HEK293 (cell line): ENCODE measurements at regions not wholly inside any gene's neighbourhood (a gene's known extent, or its start where the extent isn't known, plus 50 kb on each side); places are given as distances from the start of the nearest gene placed in this dataset.

Experiments used
- CTCF ChIA-PET: fragments of 350-600 bp; formaldehyde crosslinking; extraction: SDS; loops from one replicate; lab custom pipeline; 2021; ENCODE audit warnings: antibody characterized with exemption; lab: Yijun Ruan, JAX
- POLR2A ChIA-PET: fragments of 300-600 bp; formaldehyde crosslinking; extraction: SDS; loops from one replicate; lab custom pipeline; 2020; ENCODE audit warnings: antibody characterized with exemption, inconsistent platforms; lab: Yijun Ruan, JAX
- H3K27ac ChIP-seq: fragments of 200-500 bp; sonication (Bioruptor generic); 2 replicates; pipeline ENCODE4 v1.5.1; 2014; ENCODE audit warnings: low read depth, low read length, control low read depth, inconsistent platforms; ENCODE audit errors: extremely low read depth
- H3K36me3 ChIP-seq, 2 experiments: fragments of 200-500 bp in 1 of 2; sonication (Bioruptor generic) in 1 of 2; 1 replicate in 1 of 2; 2 replicates in 1 of 2; pipeline ENCODE4 v1.5.1; 2014 to 2017; ENCODE audit warnings: inconsistent platforms in 2 of 2, low read length in 2 of 2; ENCODE audit not compliant: control insufficient read depth in 2 of 2, insufficient read depth in 1 of 2
- H3K4me1 ChIP-seq: fragments of 200-500 bp; sonication (Bioruptor generic); 2 replicates; pipeline ENCODE4 v1.5.1; 2014; ENCODE audit warnings: mild to moderate bottlenecking, low read length, inconsistent platforms; ENCODE audit not compliant: control insufficient read depth, insufficient read depth
- H3K4me3 ChIP-seq: 2 replicates; pipeline ENCODE4 v1.5.1; 2011; ENCODE audit warnings: low read depth, mild to moderate bottlenecking, control low read depth, low read length, moderate library complexity
- H3K9me3 ChIP-seq: fragments of 200-500 bp; sonication (Bioruptor generic); 2 replicates; pipeline ENCODE4 v1.5.1; 2014; ENCODE audit warnings: low read depth, low read length, inconsistent platforms; ENCODE audit not compliant: control insufficient read depth, insufficient read depth
- AEBP2 ChIP-seq: fragments of 450-650 bp; formaldehyde crosslinking; IDR thresholded peaks from 2 replicates; pipeline ENCODE4 v1.5.1; 2016; ENCODE audit warnings: missing biosample characterization, missing genetic modification characterization, borderline replicate concordance
- EGR2 ChIP-seq: fragments of 450-650 bp; formaldehyde crosslinking; IDR thresholded peaks from 2 replicates; pipeline ENCODE4 v1.5.1; 2016; ENCODE audit warnings: low read depth, missing biosample characterization, missing genetic modification characterization
- GFI1B ChIP-seq: fragments of 450-650 bp; formaldehyde crosslinking; IDR thresholded peaks from 2 replicates; pipeline ENCODE4 v1.5.1; 2016; ENCODE audit warnings: missing biosample characterization, missing genetic modification characterization
- PATZ1 ChIP-seq: fragments of 450-650 bp; formaldehyde crosslinking; IDR thresholded peaks from 2 replicates; pipeline ENCODE4 v1.5.1; 2016; ENCODE audit warnings: missing biosample characterization, missing genetic modification characterization
- PRDM1 ChIP-seq: fragments of 450-650 bp; formaldehyde crosslinking; IDR thresholded peaks from 2 replicates; pipeline ENCODE4; 2016; ENCODE audit warnings: missing biosample characterization, missing genetic modification characterization
- WT1 ChIP-seq: fragments of 450-650 bp; formaldehyde crosslinking; IDR thresholded peaks from 2 replicates; pipeline ENCODE4 v1.5.1; 2016; ENCODE audit warnings: missing biosample characterization, missing genetic modification characterization
- ZBTB17 ChIP-seq: fragments of 450-650 bp; formaldehyde crosslinking; IDR thresholded peaks from 2 replicates; pipeline ENCODE4 v1.5.1; 2016; ENCODE audit warnings: missing biosample characterization, missing genetic modification characterization
- ZBTB44 ChIP-seq: fragments of 450-650 bp; IDR thresholded peaks from 2 replicates; pipeline ENCODE4 v1.5.1; 2018; ENCODE audit warnings: missing biosample characterization, mild to moderate bottlenecking, missing genetic modification characterization
- ZFHX2 ChIP-seq: fragments of 450-650 bp; formaldehyde crosslinking; conservative IDR thresholded peaks from 2 replicates; pipeline ENCODE4 v1.5.1; 2016; ENCODE audit warnings: missing biosample characterization, missing genetic modification characterization
- ZFP3 ChIP-seq: fragments of 450-650 bp; formaldehyde crosslinking; IDR thresholded peaks from 2 replicates; pipeline ENCODE4 v1.5.1; 2016; ENCODE audit warnings: low read depth, missing biosample characterization, missing genetic modification characterization
- ZNF10 ChIP-seq: fragments of 450-650 bp; formaldehyde crosslinking; IDR thresholded peaks from 2 replicates; pipeline ENCODE4 v1.5.1; 2017; ENCODE audit warnings: missing biosample characterization, missing genetic modification characterization
- ZNF132 ChIP-seq: fragments of 450-650 bp; formaldehyde crosslinking; IDR thresholded peaks from 2 replicates; pipeline ENCODE4 v1.5.1; 2017; ENCODE audit warnings: missing biosample characterization, missing genetic modification characterization, borderline replicate concordance
- ZNF148 ChIP-seq: fragments of 450-650 bp; formaldehyde crosslinking; IDR thresholded peaks from 2 replicates; pipeline ENCODE4 v1.5.0; 2017; ENCODE audit warnings: missing biosample characterization, missing genetic modification characterization, borderline replicate concordance
- ZNF174 ChIP-seq: fragments of 450-650 bp; formaldehyde crosslinking; IDR thresholded peaks from 2 replicates; pipeline ENCODE4 v1.5.0; 2017; ENCODE audit warnings: missing biosample characterization, mild to moderate bottlenecking, missing genetic modification characterization
- ZNF18 ChIP-seq: fragments of 450-650 bp; formaldehyde crosslinking; IDR thresholded peaks from 2 replicates; pipeline ENCODE4 v1.5.1; 2016; ENCODE audit warnings: missing biosample characterization, missing genetic modification characterization
- ZNF202 ChIP-seq: fragments of 450-650 bp; formaldehyde crosslinking; IDR thresholded peaks from 2 replicates; pipeline ENCODE4 v1.5.1; 2016; ENCODE audit warnings: missing biosample characterization, missing genetic modification characterization, borderline replicate concordance
- ZNF239 ChIP-seq: fragments of 450-650 bp; formaldehyde crosslinking; IDR thresholded peaks from 2 replicates; pipeline ENCODE4 v1.5.1; 2016; ENCODE audit warnings: missing biosample characterization, missing genetic modification characterization
- ZNF248 ChIP-seq: fragments of 450-650 bp; formaldehyde crosslinking; IDR thresholded peaks from 2 replicates; pipeline ENCODE4 v1.5.1; 2017; ENCODE audit warnings: missing biosample characterization, missing genetic modification characterization
- ZNF274 ChIP-seq, 2 experiments: fragments of 200-500 bp in 1 of 2; fragments of 450-650 bp in 1 of 2; sonication (Bioruptor generic) in 1 of 2; formaldehyde crosslinking in 1 of 2; IDR thresholded peaks; 2 replicates each; pipeline versions ENCODE4 v1.5.1 to v1.6.1; 2014 to 2016; ENCODE audit warnings: borderline replicate concordance in 1 of 2, inconsistent platforms in 1 of 2, low read length in 1 of 2, missing biosample characterization in 1 of 2, missing genetic modification characterization in 1 of 2
- ZNF280D ChIP-seq: fragments of 450-650 bp; formaldehyde crosslinking; IDR thresholded peaks from 2 replicates; pipeline ENCODE4 v1.5.1; 2016; ENCODE audit warnings: missing biosample characterization, missing genetic modification characterization
- ZNF292 ChIP-seq: fragments of 450-650 bp; formaldehyde crosslinking; IDR thresholded peaks from 2 replicates; pipeline ENCODE4 v1.5.1; 2016; ENCODE audit warnings: low read depth, missing biosample characterization, missing genetic modification characterization, borderline replicate concordance
- ZNF776 ChIP-seq: fragments of 450-650 bp; formaldehyde crosslinking; IDR thresholded peaks from 2 replicates; pipeline ENCODE4 v1.5.0; 2017; ENCODE audit warnings: missing biosample characterization, missing genetic modification characterization, borderline replicate concordance

GRCh38 chr20:34190262-34190661 is 51.0 kb upstream of the ASIP start:
- ChIA-PET CTCF (interaction anchor here (0.5 to 2.1 kb wide), 29 partner anchors 8 to 905 kb away, joined by 3 to 20 read pairs (median 4); partner anchors contain the start of genes AHCY and DYNLRB1), POLR2A (interaction anchor here (0.6 to 1.0 kb wide), 2 partner anchors 16 to 83 kb away, joined by 3 to 4 read pairs; no protein-coding TSS in a partner anchor)
- Histone ChIP-seq H3K4me1 (peaks cover 3% of the 10 kb centered on the region; the same call in 1 of the 2 replicates), H3K27ac (no peak overlapping the region), H3K36me3 (no peaks in the 10 kb centered on the region), H3K4me3 (no peak overlapping the region), H3K9me3 (no peaks in the 10 kb centered on the region)
- no peak for TF ChIP-seq ZNF274 (IDR thresholded peaks at IDR 0.05; ENCODE audit: low read length)
- TF ChIP-seq ZNF274 (tag by site-specific recombination; IDR thresholded peaks at IDR 0.05; ENCODE audit: borderline replicate concordance): no peak
- no peak for TF ChIP-seq PATZ1 (tag by site-specific recombination)
- no peak for TF ChIP-seq ZNF10 (tag by site-specific recombination)
- no peak for TF ChIP-seq ZNF148 (tag by site-specific recombination)
- no peak for TF ChIP-seq ZNF202 (tag by site-specific recombination)
- no peak for TF ChIP-seq GFI1B (tag by site-specific recombination)
- no peak for TF ChIP-seq ZFP3 (tag by site-specific recombination)
- no peak for TF ChIP-seq ZNF280D (tag by site-specific recombination)
- TF ChIP-seq ZBTB17: no peak
- no peak for TF ChIP-seq ZNF776 (tag by site-specific recombination)
- no peak for TF ChIP-seq ZBTB44
- no peak for TF ChIP-seq AEBP2 (tag by site-specific recombination)
- no peak for TF ChIP-seq WT1 (tag by site-specific recombination)
- no peak for TF ChIP-seq PRDM1 (tag by site-specific recombination)
- TF ChIP-seq ZFHX2 (tag by site-specific recombination): peak; percentile 30; the same call in 1 of the 2 replicates
- TF ChIP-seq ZNF239 (tag by site-specific recombination): no peak
- no peak for TF ChIP-seq EGR2
- no peak for TF ChIP-seq ZNF248 (tag by site-specific recombination)
- TF ChIP-seq ZNF292 (tag by site-specific recombination): no peak
- no peak for TF ChIP-seq ZNF18 (tag by site-specific recombination)
- no peak for TF ChIP-seq ZNF132 (tag by site-specific recombination)
- TF ChIP-seq ZNF174 (tag by site-specific recombination): no peak
